ENCODE measurements at regions not wholly inside any gene's neighbourhood (a gene's known extent, or its start where the extent isn't known, plus 50 kb on each side); places are given as distances from the start of the nearest gene placed in this dataset.

DNA sequence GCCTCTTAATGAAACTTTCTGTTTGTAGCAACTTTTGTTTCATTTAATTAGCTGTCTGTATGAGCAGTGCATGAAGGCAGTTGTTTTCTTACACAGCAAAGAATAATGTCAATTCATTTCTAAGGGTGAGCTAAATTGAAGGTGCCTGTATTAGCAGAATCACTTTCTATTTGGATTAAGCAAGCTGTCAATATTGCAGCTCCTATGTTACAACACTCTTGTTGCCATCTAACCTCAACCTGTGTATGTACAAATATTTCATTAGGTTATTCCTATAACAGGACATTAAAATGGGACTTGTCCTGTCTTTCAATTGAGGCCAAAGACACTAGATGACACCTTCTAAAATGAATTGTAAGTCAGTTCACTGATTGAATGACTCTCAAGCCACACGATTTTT is 647.5 kb downstream of the UTRN start:
- Histone ChIP-seq H3K4me3 (ENCODE audit: low read depth, low read length) (no peak overlapping the region), H3K27me3 (replicated peaks) (no peaks in the 10 kb centered on the region), H3K36me3 (replicated peaks) (no peaks in the 10 kb centered on the region), H3K27ac (no peak overlapping the region)
- no peak for DNase-seq
- in situ Hi-C loops (cut with HindIII; ENCODE audit: low pct_ligation_motif_present, low sequenced_read_pairs), result no loop called here
- no peak for TF ChIP-seq CTCF (IDR thresholded peaks at IDR 0.05; ENCODE audit: low read depth, low read length, missing control alignments)

GRCh38 chr6:144935181-144935580 is 650.0 kb downstream of the UTRN start:
- no peak for DNase-seq
- in situ Hi-C loops (cut with HindIII; ENCODE audit: low pct_ligation_motif_present, low sequenced_read_pairs), result no loop called here
- no peak for TF ChIP-seq CTCF (IDR thresholded peaks at IDR 0.05; ENCODE audit: low read depth, low read length, missing control alignments)
- no peaks in the 10 kb centered on the region for H3K36me3 ChIP-seq (replicated peaks)
- no peak overlapping the region for H3K27ac ChIP-seq
- H3K4me3 ChIP-seq (ENCODE audit: low read depth, low read length), result no peak overlapping the region
- H3K27me3 ChIP-seq (replicated peaks), result no peaks in the 10 kb centered on the region

GRCh38 chr6:144935661-144936060 is 650.5 kb downstream of the UTRN start:
- Histone ChIP-seq H3K27ac (no peak overlapping the region), H3K4me3 (ENCODE audit: low read depth, low read length) (no peak overlapping the region), H3K27me3 (replicated peaks) (no peaks in the 10 kb centered on the region), H3K36me3 (replicated peaks) (no peaks in the 10 kb centered on the region)
- no peak for TF ChIP-seq CTCF (IDR thresholded peaks at IDR 0.05; ENCODE audit: low read depth, low read length, missing control alignments)
- DNase-seq, result no peak
- in situ Hi-C loops (cut with HindIII; ENCODE audit: low pct_ligation_motif_present, low sequenced_read_pairs), result no loop called here

DNA sequence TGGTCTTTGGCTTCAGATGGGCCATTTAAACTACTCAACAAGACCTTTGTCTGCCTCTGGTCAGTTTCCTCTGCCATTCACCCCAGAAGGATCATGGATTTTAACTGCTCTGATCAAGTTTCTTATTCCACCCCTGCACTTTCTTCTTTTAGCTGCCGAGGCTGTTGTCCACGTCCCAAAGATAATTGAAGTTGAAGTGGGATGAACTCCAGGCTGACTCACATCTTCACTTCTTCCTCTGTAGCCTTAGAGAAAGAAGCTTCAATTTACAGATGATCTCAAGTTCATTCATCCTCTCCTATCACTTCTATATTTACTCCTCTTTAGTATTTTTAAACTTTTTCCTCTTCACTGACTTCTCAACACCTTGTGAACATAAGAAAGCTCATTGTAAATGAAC is 651.6 kb downstream of the UTRN start:
- no peak for TF ChIP-seq CTCF (IDR thresholded peaks at IDR 0.05; ENCODE audit: low read depth, low read length, missing control alignments)

DNA sequence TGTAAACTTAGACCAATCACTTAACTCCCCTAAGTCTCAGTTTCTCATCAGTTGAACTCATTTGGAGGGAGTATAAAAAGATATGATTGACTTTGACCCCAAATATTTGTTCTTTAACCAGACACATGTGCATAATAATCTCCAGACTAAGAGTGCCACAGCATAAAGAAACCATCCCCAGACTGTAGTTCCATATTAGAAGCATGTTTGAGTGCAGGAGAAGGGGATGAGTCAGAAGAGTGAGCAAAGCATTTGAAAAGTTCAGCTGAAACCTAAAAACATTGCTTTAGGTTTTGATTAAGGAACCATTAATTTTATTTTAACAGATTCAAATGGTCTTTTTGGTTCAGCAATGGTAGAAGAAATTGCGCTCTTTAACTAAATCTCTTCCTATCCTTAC is 654.8 kb downstream of the UTRN start:
- peak; percentile 20 for DNase-seq
- no peak for TF ChIP-seq CTCF (IDR thresholded peaks at IDR 0.05; ENCODE audit: low read depth, low read length, missing control alignments)
- no peak overlapping the region for H3K27ac ChIP-seq
- in situ Hi-C loops (cut with HindIII; ENCODE audit: low pct_ligation_motif_present, low sequenced_read_pairs), result no loop called here
- no peaks in the 10 kb centered on the region for H3K36me3 ChIP-seq (replicated peaks)
- H3K27me3 ChIP-seq (replicated peaks), result no peaks in the 10 kb centered on the region
- H3K4me3 ChIP-seq (ENCODE audit: low read depth, low read length), result no peak overlapping the region

More for the DNA sequence above, 651.6 kb downstream of the UTRN start:
- H3K27ac ChIP-seq, result no peak overlapping the region
- H3K4me3 ChIP-seq (ENCODE audit: low read depth, low read length), result no peak overlapping the region
- H3K36me3 ChIP-seq (replicated peaks), result no peaks in the 10 kb centered on the region
- no peaks in the 10 kb centered on the region for H3K27me3 ChIP-seq (replicated peaks)
- DNase-seq, result no peak
- in situ Hi-C loops (cut with HindIII; ENCODE audit: low pct_ligation_motif_present, low sequenced_read_pairs), result no loop called here

GRCh38 chr6:144944106-144944505 is 659.0 kb downstream of the UTRN start:
- in situ Hi-C loops (cut with HindIII; ENCODE audit: low pct_ligation_motif_present, low sequenced_read_pairs), result no loop called here

More at GRCh38 chr6:144944106-144944505, 659.0 kb downstream of the UTRN start:
- no peak overlapping the region for H3K27ac ChIP-seq
- DNase-seq, result no peak
- no peaks in the 10 kb centered on the region for H3K27me3 ChIP-seq (replicated peaks)
- H3K36me3 ChIP-seq (replicated peaks), result no peaks in the 10 kb centered on the region
- H3K4me3 ChIP-seq (ENCODE audit: low read depth, low read length), result no peak overlapping the region
- no peak for TF ChIP-seq CTCF (IDR thresholded peaks at IDR 0.05; ENCODE audit: low read depth, low read length, missing control alignments)

Data from brain microvascular endothelial cell (primary cell).